ENCODE measurements at regions not wholly inside any gene's neighbourhood (a gene's known extent, or its start where the extent isn't known, plus 50 kb on each side); places are given as distances from the start of the nearest gene placed in this dataset.

- TF ChIP-seq REST (IDR thresholded peaks at IDR 0.05; ENCODE audit: borderline replicate concordance in 1 of 2, low read depth in 1 of 2, low read length in 2 of 2) (peak; percentile 27 to 87), ZNF776 (CRISPR knock-in tag; IDR thresholded peaks at IDR 0.05) (no peak), KMT2A (CRISPR knock-in tag; IDR thresholded peaks at IDR 0.05) (no peak), SRY (CRISPR knock-in tag; IDR thresholded peaks at IDR 0.05) (no peak), ONECUT2 (CRISPR knock-in tag; IDR thresholded peaks at IDR 0.05) (no peak), SPEN (CRISPR knock-in tag; IDR thresholded peaks at IDR 0.05; ENCODE audit: low read depth) (no peak), GABPA (IDR thresholded peaks at IDR 0.05; ENCODE audit: low read depth, low read length) (no peak), GABPA (CRISPR knock-in tag; IDR thresholded peaks at IDR 0.05; ENCODE audit: low read depth) (no peak), ZNF660 (CRISPR knock-in tag; IDR thresholded peaks at IDR 0.05; ENCODE audit: borderline replicate concordance, low read depth) (no peak), ISL2 (CRISPR knock-in tag; IDR thresholded peaks at IDR 0.05) (no peak), ZNF574 (CRISPR knock-in tag; IDR thresholded peaks at IDR 0.05) (0 out of 2 replicates have a peak, but pooled peaks have one; percentile 28), BCLAF1 (IDR thresholded peaks at IDR 0.05) (no peak), ZFP41 (CRISPR knock-in tag; IDR thresholded peaks at IDR 0.05; ENCODE audit: borderline replicate concordance) (no peak)
- TF ChIP-seq, protein P1, sequence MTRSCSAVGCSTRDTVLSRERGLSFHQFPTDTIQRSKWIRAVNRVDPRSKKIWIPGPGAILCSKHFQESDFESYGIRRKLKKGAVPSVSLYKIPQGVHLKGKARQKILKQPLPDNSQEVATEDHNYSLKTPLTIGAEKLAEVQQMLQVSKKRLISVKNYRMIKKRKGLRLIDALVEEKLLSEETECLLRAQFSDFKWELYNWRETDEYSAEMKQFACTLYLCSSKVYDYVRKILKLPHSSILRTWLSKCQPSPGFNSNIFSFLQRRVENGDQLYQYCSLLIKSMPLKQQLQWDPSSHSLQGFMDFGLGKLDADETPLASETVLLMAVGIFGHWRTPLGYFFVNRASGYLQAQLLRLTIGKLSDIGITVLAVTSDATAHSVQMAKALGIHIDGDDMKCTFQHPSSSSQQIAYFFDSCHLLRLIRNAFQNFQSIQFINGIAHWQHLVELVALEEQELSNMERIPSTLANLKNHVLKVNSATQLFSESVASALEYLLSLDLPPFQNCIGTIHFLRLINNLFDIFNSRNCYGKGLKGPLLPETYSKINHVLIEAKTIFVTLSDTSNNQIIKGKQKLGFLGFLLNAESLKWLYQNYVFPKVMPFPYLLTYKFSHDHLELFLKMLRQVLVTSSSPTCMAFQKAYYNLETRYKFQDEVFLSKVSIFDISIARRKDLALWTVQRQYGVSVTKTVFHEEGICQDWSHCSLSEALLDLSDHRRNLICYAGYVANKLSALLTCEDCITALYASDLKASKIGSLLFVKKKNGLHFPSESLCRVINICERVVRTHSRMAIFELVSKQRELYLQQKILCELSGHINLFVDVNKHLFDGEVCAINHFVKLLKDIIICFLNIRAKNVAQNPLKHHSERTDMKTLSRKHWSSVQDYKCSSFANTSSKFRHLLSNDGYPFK (CRISPR knock-in tag; IDR thresholded peaks at IDR 0.05; ENCODE audit: borderline replicate concordance) = no peak
- TF ChIP-seq, protein P2, sequence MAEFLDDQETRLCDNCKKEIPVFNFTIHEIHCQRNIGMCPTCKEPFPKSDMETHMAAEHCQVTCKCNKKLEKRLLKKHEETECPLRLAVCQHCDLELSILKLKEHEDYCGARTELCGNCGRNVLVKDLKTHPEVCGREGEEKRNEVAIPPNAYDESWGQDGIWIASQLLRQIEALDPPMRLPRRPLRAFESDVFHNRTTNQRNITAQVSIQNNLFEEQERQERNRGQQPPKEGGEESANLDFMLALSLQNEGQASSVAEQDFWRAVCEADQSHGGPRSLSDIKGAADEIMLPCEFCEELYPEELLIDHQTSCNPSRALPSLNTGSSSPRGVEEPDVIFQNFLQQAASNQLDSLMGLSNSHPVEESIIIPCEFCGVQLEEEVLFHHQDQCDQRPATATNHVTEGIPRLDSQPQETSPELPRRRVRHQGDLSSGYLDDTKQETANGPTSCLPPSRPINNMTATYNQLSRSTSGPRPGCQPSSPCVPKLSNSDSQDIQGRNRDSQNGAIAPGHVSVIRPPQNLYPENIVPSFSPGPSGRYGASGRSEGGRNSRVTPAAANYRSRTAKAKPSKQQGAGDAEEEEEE (CRISPR knock-in tag; IDR thresholded peaks at IDR 0.05; ENCODE audit: borderline replicate concordance) = no peak
Observed at GRCh38 chr15:97903971-97904572, 56.4 kb upstream of the ARRDC4 start (continued).

All from HepG2 (cell line).